IPS-18a (cell line): ENCODE measurements at regions not wholly inside any gene's neighbourhood (a gene's known extent, or its start where the extent isn't known, plus 50 kb on each side); places are given as distances from the start of the nearest gene placed in this dataset.

Experiments
- H3K27ac ChIP-seq: one replicate; pipeline ENCODE4 v1.5.1; 2013; ENCODE audit warnings: low read length
- H3K27me3 ChIP-seq: one replicate; pipeline ENCODE4 v1.6.1; 2013; ENCODE audit warnings: mild to moderate bottlenecking, low read length; ENCODE audit not compliant: control insufficient read depth, insufficient read depth
- H3K36me3 ChIP-seq: one replicate; pipeline ENCODE4 v1.6.1; 2013; ENCODE audit warnings: low read depth, low read length; ENCODE audit not compliant: control insufficient read depth
- H3K4me1 ChIP-seq: one replicate; pipeline ENCODE4 v1.6.1; 2013; ENCODE audit warnings: low read depth, low read length; ENCODE audit not compliant: control insufficient read depth
- H3K4me3 ChIP-seq: one replicate; pipeline ENCODE4 v1.5.1; 2013; ENCODE audit warnings: low read length
- H3K9ac ChIP-seq: one replicate; pipeline ENCODE4 v1.6.1; 2013; ENCODE audit warnings: mild to moderate bottlenecking, low read length, moderate library complexity
- H3K9me3 ChIP-seq: one replicate; pipeline ENCODE4 v1.6.1; 2013; ENCODE audit warnings: low read depth, low read length; ENCODE audit not compliant: control insufficient read depth

DNA sequence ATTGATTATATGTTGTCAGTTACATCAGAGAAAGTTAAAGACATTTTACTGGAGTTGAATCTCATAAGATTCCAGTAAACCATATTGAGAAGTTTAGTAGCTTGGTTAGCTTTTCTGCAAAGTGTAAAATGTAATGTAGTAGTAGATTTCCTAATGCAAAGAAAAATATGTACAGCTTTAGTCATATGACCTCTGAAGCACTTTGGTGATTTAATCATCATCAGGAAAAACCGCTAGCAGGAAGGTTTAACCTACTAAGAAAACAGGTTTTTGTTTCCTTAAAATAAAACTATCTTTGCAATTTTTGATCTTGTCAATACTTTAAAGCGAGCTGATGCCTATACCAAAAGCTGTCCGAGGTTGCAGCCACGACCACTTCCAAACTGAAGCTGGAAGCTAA is 364.6 kb upstream of the ZNF385D start:
- Histone ChIP-seq H3K9ac (no peak overlapping the region), H3K9me3 (no peaks in the 10 kb centered on the region), H3K27me3 (no peaks in the 10 kb centered on the region), H3K27ac (no peak overlapping the region), H3K36me3 (no peaks in the 10 kb centered on the region), H3K4me1 (no peaks in the 10 kb centered on the region), H3K4me3 (no peak overlapping the region)

DNA sequence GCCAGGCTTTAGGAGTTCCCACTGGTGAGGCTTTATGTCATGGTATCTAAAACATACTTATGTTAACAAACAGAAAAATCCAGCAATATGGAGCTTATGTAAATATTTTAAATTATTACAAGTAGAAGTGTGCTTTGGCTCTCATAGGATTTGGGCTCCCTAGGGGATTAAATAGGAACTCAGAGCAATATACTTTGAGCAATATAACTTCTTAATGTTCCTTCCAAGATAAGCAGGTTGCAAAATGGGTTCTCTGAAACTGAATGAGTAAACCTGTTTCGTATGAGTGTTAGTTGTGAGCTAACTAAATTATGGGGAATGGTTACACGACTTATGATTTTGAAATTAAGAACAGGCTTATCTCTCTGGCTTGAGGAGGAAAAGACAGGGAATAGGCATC is 366.1 kb upstream of the ZNF385D start:
- Histone ChIP-seq H3K36me3 (no peaks in the 10 kb centered on the region), H3K4me3 (no peak overlapping the region), H3K27ac (no peak overlapping the region), H3K4me1 (no peaks in the 10 kb centered on the region), H3K27me3 (no peaks in the 10 kb centered on the region), H3K9me3 (no peaks in the 10 kb centered on the region), H3K9ac (no peak overlapping the region)

DNA sequence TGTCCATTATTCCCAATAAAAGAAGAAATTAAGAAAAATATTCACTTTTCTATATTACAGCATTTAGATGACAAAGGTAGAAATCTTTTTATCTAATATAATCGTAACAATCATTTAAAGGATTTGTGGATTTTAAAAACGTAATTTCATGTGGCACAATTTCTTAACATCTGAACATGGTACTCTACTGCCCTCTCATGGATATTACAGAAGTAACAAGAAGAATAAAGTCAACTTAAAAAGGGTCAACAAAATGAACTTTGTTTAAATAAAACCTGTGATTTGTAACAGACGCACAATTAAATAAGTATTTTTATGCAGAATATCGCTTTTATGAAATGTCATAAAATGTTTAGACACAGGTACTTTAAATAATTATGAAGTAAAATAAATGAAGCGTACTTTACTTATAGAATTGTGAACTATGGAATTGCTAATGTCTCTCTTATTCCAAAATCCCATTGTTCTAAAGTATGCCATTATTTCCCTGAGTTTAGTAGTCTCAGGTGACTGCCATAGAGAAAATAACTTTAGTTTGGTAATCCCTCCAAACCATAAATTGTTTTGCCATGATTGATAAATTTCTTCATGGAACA is 366.8 kb upstream of the ZNF385D start:
- H3K27ac ChIP-seq: no peak overlapping the region
- no peaks in the 10 kb centered on the region for H3K4me1 ChIP-seq
- H3K4me3 ChIP-seq: no peak overlapping the region
- H3K36me3 ChIP-seq: no peaks in the 10 kb centered on the region
- no peaks in the 10 kb centered on the region for H3K27me3 ChIP-seq
- no peak overlapping the region for H3K9ac ChIP-seq
- no peaks in the 10 kb centered on the region for H3K9me3 ChIP-seq

DNA sequence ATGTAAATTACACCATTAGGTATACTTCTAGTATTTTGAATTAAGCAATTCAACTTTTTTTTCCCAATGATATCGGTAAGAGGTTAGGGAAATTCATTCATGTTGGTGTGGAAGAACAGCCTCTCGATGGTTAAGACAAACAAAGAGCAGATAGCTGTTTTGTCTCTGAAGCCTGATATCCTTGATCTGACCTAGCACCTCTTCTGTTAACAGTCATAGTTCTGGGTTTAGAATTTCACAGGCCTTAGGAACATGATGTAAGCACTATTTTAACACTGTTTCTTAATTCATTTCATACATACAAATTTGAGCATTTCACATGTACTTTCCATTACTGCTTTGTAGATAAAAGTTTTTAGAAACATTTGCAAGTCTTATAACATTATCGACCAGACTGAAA is 367.5 kb upstream of the ZNF385D start:
- Histone ChIP-seq H3K27ac (no peak overlapping the region), H3K9ac (no peak overlapping the region), H3K9me3 (no peaks in the 10 kb centered on the region), H3K4me3 (no peak overlapping the region), H3K27me3 (no peaks in the 10 kb centered on the region), H3K4me1 (no peaks in the 10 kb centered on the region), H3K36me3 (no peaks in the 10 kb centered on the region)

DNA sequence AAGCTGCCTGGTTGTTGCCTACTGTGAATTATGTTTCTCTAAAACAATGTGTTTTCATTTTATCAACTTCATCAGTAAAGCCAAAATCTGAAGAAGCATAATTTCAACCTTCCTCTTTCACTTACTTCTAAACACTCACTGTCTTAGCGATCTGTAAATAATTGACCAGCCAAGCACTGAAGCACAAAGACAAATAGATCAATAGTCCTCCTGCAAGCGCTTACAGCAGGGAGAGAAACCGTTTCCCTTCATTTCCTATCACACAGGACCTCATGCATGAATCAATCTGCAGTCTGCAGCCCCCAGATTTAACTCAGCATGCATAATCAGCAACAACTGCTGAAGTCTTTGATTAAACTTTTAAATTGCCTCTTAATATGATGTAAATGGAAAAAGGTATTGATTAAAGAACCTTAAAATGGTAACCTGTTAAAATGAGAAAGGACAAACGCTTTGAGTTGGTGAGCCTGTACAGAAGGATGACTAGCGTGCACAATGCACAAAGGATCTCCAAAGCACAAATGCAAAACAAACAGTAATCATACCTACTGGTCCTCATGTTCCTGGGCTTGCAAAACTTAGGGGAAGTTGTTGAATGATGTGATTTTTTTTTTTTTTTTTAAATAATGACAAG is 370.2 kb upstream of the ZNF385D start:
- Histone ChIP-seq H3K9me3 (no peaks in the 10 kb centered on the region), H3K27me3 (no peaks in the 10 kb centered on the region), H3K36me3 (no peaks in the 10 kb centered on the region), H3K27ac (no peak overlapping the region), H3K4me3 (no peak overlapping the region), H3K9ac (no peak overlapping the region), H3K4me1 (no peaks in the 10 kb centered on the region)

DNA sequence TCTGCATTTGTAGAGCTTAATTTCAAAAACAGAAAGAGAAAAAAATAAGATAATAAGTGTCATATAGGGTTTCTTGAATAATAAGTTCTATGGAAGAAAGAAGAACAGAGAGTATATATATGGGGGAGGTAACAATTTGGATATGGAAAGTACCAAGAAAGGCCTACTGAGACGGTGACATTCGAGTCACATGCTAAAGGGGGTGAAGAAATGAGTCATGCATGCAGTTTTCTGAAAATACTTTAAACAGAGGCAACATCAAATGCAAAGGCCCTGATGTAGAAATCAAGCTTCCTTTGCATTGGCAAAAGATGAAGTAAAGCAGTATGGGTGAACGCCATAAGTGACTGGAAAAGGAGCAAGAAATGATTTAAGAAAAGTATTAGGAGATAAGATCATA is 371.6 kb upstream of the ZNF385D start:
- Histone ChIP-seq H3K9ac (no peak overlapping the region), H3K9me3 (no peaks in the 10 kb centered on the region), H3K27me3 (no peaks in the 10 kb centered on the region), H3K4me3 (no peak overlapping the region), H3K27ac (no peak overlapping the region), H3K4me1 (no peaks in the 10 kb centered on the region), H3K36me3 (no peaks in the 10 kb centered on the region)

DNA sequence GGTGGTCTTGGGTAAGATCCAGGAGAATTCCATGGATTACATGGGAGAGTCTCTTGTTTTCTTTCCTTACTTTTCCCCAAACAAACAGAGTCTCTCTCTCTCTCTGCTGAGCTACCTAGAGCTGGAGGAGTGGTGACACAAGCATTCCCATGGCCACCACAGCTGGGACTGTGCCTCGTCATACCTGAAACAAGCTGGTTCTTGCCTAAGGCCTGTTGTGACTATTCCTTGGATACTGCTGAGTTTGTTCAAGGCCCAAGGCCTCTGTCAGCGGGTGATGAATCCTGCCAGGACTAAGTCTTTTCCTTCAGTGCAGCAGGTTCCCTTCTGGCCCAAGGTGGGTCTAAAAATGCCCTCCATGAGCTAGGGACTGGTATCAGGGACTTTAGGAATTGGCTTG is 378.1 kb upstream of the ZNF385D start:
- H3K9ac ChIP-seq: no peak overlapping the region
- no peak overlapping the region for H3K27ac ChIP-seq
- no peaks in the 10 kb centered on the region for H3K9me3 ChIP-seq
- H3K36me3 ChIP-seq: no peaks in the 10 kb centered on the region
- no peak overlapping the region for H3K4me3 ChIP-seq
- H3K27me3 ChIP-seq: no peaks in the 10 kb centered on the region
- no peaks in the 10 kb centered on the region for H3K4me1 ChIP-seq

DNA sequence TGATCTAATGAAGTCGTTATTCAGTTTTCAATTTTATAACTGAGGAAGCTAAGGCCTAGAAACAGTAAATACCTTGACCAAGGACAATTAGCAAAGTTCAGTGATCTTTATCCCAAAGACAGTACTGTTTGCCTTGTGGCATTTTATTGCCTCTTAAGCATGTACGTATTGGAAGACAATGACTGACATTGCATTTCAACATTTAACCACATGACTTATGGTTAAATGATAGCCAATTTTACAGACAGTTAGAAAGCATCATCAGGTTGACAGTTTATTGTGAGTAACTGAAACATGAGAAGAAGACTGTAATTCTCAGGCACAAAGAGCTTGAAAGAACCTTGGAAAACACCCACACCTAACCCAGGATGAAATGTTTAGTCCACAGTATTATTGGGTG is 390.8 kb upstream of the ZNF385D start:
- no peaks in the 10 kb centered on the region for H3K27me3 ChIP-seq
- no peak overlapping the region for H3K4me3 ChIP-seq
- no peaks in the 10 kb centered on the region for H3K4me1 ChIP-seq
- H3K27ac ChIP-seq: no peak overlapping the region
- H3K9me3 ChIP-seq: no peaks in the 10 kb centered on the region
- no peaks in the 10 kb centered on the region for H3K36me3 ChIP-seq
- no peak overlapping the region for H3K9ac ChIP-seq

DNA sequence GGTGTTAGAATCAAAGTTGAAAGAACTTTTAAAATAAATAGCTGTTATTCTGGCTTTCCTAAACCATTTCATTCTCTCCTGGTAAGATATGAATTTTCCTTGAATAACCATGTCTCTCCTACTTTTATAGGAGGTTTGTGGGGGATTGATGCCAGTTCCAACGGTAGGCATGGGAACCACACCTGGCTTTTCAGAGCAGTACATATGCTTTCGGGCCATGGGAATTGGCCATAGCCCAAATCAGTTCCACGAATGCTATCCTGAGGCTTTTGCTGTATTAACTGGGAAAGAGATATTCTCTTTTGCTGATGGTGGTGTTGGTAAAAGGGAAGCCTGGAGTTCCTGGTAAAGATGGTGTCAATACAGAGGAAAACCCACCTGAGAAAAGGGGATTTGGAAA is 396.2 kb upstream of the ZNF385D start:
- no peaks in the 10 kb centered on the region for H3K9me3 ChIP-seq
- H3K9ac ChIP-seq: no peak overlapping the region
- peaks cover 4% of the 10 kb centered on the region for H3K4me1 ChIP-seq
- H3K4me3 ChIP-seq: no peak overlapping the region
- H3K36me3 ChIP-seq: no peaks in the 10 kb centered on the region
- H3K27me3 ChIP-seq: no peaks in the 10 kb centered on the region
- H3K27ac ChIP-seq: no peak overlapping the region

DNA sequence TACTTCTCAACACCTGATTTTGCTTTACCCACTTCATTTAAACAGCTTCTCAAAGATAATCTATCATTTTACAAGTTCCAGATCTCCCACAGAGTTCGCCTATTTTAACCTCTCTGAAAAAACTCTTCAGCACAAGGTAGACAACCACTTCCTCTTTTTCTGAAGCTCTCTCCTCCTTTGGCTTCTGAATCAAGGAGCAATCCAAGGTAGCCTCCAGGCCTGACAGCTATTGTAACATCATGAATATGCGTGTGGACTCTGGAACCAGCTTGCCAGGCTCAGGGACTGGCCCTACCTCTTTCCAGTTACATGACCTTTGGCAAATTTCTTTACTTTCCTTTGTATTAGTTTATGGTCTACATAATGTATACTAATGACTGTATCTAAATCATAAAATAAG is 405.9 kb upstream of the ZNF385D start:
- Histone ChIP-seq H3K36me3 (no peaks in the 10 kb centered on the region), H3K9ac (no peak overlapping the region), H3K27me3 (no peaks in the 10 kb centered on the region), H3K27ac (no peak overlapping the region), H3K4me3 (no peak overlapping the region), H3K9me3 (no peaks in the 10 kb centered on the region), H3K4me1 (peaks cover 3% of the 10 kb centered on the region)

DNA sequence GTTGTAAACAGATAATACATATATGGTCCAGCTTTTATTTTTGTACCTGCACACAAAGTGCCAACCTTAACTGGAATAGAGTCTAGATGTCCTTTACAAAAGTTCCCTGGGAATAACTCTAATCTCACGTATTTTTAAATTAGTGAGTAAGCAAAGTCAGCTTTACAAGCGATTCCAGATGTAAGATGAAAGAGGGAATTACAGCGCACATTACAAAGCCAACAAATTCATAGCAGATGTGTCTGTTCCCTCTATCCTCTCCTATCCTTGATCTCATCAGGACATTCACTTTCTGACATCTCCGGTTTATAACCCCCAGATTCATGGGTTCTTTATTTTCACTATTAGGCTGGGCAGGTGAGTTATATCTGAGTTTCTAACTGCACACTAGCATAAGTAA is 406.8 kb upstream of the ZNF385D start:
- Histone ChIP-seq H3K4me3 (no peak overlapping the region), H3K36me3 (no peaks in the 10 kb centered on the region), H3K27me3 (no peaks in the 10 kb centered on the region), H3K9me3 (no peaks in the 10 kb centered on the region), H3K4me1 (peaks cover 3% of the 10 kb centered on the region), H3K9ac (no peak overlapping the region), H3K27ac (no peak overlapping the region)

DNA sequence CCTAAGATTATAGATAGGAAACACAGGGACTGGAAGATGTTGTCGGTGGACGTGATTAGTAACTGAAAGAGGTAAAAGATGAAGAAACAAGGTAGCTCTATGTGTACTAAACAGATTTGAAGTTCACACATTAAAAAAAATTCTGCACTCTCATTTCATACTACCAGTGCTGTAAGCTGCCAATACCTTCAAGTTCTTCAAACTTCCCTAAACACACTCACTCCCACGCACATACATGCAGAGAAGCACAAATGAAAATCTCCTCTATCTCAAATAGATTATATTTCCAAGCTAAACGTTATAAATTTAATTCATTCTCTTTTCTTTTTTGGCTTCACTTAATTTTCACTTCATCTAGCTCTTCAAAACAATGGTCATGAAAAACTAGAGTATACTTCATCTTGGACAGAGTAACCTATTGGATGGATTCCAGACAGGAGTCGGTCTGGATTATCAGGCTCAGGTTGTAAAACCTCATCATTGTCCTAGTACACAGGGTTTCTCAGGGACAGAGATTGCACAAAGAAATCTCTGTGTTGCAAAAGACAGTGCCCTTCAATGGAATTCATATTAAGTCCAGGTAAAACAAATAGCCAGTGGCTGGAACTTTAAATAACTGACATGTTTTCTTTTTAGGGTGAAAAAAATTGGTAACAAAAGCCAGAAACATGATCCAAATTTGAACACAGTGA is 408.1 kb upstream of the ZNF385D start:
- Histone ChIP-seq H3K4me1 (peaks cover 3% of the 10 kb centered on the region), H3K9me3 (no peaks in the 10 kb centered on the region), H3K9ac (no peak overlapping the region), H3K4me3 (no peak overlapping the region), H3K36me3 (no peaks in the 10 kb centered on the region), H3K27ac (no peak overlapping the region), H3K27me3 (no peaks in the 10 kb centered on the region)
